PC-3 (cell line): ENCODE measurements at regions not wholly inside any gene's neighbourhood (a gene's known extent, or its start where the extent isn't known, plus 50 kb on each side); places are given as distances from the start of the nearest gene placed in this dataset.
"Not testable (repeated sequence)": the region's sequence is repeated elsewhere in the genome, so short reads cannot be mapped to it uniquely, and the experiment has no call there.

ENCODE experiments used
- ATAC-seq: fragments of 200-7000 bp; cut with Tn5 transposase; 2 replicates; pipeline ENCODE4 v1.9.1; 2020; ENCODE audit warnings: mild to moderate bottlenecking, moderate library complexity
- BruUV-seq: library from RNA; stranded (reverse); fragments of 400-500 nt; replicated peaks from 2 replicates; lab custom pipeline; 2021; lab: Mats Ljungman, UMichigan
- CTCF ChIA-PET: fragments of 300-600 bp; sonication (Branson Sonifier 250); formaldehyde crosslinking; loops from one replicate; lab custom pipeline; 2022; ENCODE audit warnings: antibody characterized with exemption; lab: Charles Lee
- POLR2A ChIA-PET: fragments of 300-600 bp; sonication (Branson Sonifier 250); formaldehyde crosslinking; loops from one replicate; lab custom pipeline; 2022; ENCODE audit warnings: antibody characterized with exemption; ENCODE audit not compliant: unreplicated experiment; lab: Charles Lee
- DNase-seq: peaks from one replicate; pipeline ENCODE4 v3.0.0-alpha.2; 2015
- H2AFZ ChIP-seq: fragments of 300-600 bp; sonication (generic); 2 replicates; pipeline ENCODE4 v1.6.0; 2016; ENCODE audit warnings: antibody characterized with exemption, low read length
- H3F3A ChIP-seq: fragments of 300-600 bp; sonication (generic); one replicate; pipeline ENCODE4 v1.6.0; 2017; ENCODE audit warnings: antibody characterized with exemption, low read length, control low read depth, mild to moderate bottlenecking; ENCODE audit not compliant: unreplicated experiment
- H3K27ac ChIP-seq: fragments of 300-600 bp; sonication (generic); 2 replicates; pipeline ENCODE4 v1.5.1; 2016; ENCODE audit warnings: mild to moderate bottlenecking, low read length
- H3K27me3 ChIP-seq: fragments of 300-600 bp; sonication (generic); 2 replicates; pipeline ENCODE4 v1.6.1; 2016; ENCODE audit warnings: low read length, mixed read lengths
- H3K36me3 ChIP-seq: fragments of 300-600 bp; sonication (generic); 2 replicates; pipeline ENCODE4 v1.6.1; 2016; ENCODE audit warnings: low read depth, mixed run types, low read length, mixed read lengths
- H3K4me1 ChIP-seq: fragments of 300-600 bp; sonication (generic); 2 replicates; pipeline ENCODE4 v1.5.1; 2016; ENCODE audit warnings: low read length; ENCODE audit not compliant: insufficient read depth
- H3K4me2 ChIP-seq: fragments of 300-600 bp; sonication (generic); 2 replicates; pipeline ENCODE4 v1.6.0; 2016; ENCODE audit warnings: low read length
- H3K4me3 ChIP-seq: fragments of 300-600 bp; sonication (generic); 2 replicates; pipeline ENCODE4 v1.5.1; 2016; ENCODE audit warnings: mild to moderate bottlenecking, low read length, mixed read lengths
- H3K79me2 ChIP-seq: fragments of 300-600 bp; sonication (generic); 2 replicates; pipeline ENCODE4 v1.6.1; 2017; ENCODE audit warnings: low read length, mixed read lengths
- H3K9ac ChIP-seq: fragments of 300-600 bp; sonication (generic); 2 replicates; pipeline ENCODE4 v1.6.0; 2016; ENCODE audit warnings: mild to moderate bottlenecking, low read length
- H3K9me2 ChIP-seq: fragments of 300-600 bp; sonication (generic); replicated peaks from 2 replicates; pipeline ENCODE4 v1.6.1; 2016; ENCODE audit warnings: mixed run types, low read length, mixed read lengths
- H3K9me3 ChIP-seq: fragments of 300-600 bp; sonication (generic); 2 replicates; pipeline ENCODE4 v1.6.1; 2016; ENCODE audit warnings: low read length, mixed read lengths
- H4K20me1 ChIP-seq: fragments of 300-600 bp; sonication (generic); 2 replicates; pipeline ENCODE4 v1.6.1; 2016; ENCODE audit warnings: low read length, mixed read lengths
- CTCF ChIP-seq: fragments of 300-600 bp; sonication (generic); conservative IDR thresholded peaks from 2 replicates; pipeline ENCODE4 v1.5.1; 2017; ENCODE audit warnings: antibody characterized with exemption, low read depth, mild to moderate bottlenecking, low read length
- EZH2 ChIP-seq: fragments of 300-600 bp; sonication (generic); IDR thresholded peaks from one replicate; pipeline ENCODE4 v1.6.1; 2017; ENCODE audit warnings: antibody characterized with exemption, mild to moderate bottlenecking, low read length; ENCODE audit not compliant: unreplicated experiment
- EZH2phosphoT487 ChIP-seq: fragments of 300-600 bp; sonication (generic); IDR thresholded peaks from 2 replicates; pipeline ENCODE4 v1.6.1; 2018; ENCODE audit warnings: mild to moderate bottlenecking, antibody characterized with exemption, low read length, borderline replicate concordance
- intact Hi-C: fragments of 100-400 bp; cut with micrococcal nuclease; formaldehyde crosslinking; loops from 2 replicates; pipeline ENCODE4 v1.9.0; 2023

GRCh38 chr2:153291718-153292117 lies 186.8 kb downstream of the RPRM start:
- POLR2A ChIA-PET = no interaction called here
- DNase-seq (no peak), ATAC-seq (no peak)
- H3K4me3 ChIP-seq = no peak overlapping the region
- H3K9ac ChIP-seq = no peak overlapping the region
- no peak overlapping the region for H3K4me2 ChIP-seq
- BruUV-seq = no TSS peak
- H3K27ac ChIP-seq = no peak overlapping the region
- no peaks in the 10 kb centered on the region for H3K9me2 ChIP-seq
- H3K9me3 ChIP-seq = no peaks in the 10 kb centered on the region
- H3K27me3 ChIP-seq = peaks cover 14% of the 10 kb centered on the region
- H3K79me2 ChIP-seq = no peaks in the 10 kb centered on the region
- no peak overlapping the region for H2AFZ ChIP-seq
- H3K4me1 ChIP-seq = no peaks in the 10 kb centered on the region
- no peaks in the 10 kb centered on the region for H3K36me3 ChIP-seq
- no peaks in the 10 kb centered on the region for H4K20me1 ChIP-seq
- H3F3A ChIP-seq = no peaks in the 10 kb centered on the region
- intact Hi-C loops = no loop called here
- TF ChIP-seq CTCF = no peak
- TF ChIP-seq EZH2phosphoT487 = no peak
- TF ChIP-seq EZH2 = no peak
- CTCF ChIA-PET = no interaction called here

- H3K27ac ChIP-seq = no peak overlapping the region
- peaks cover 4% of the 10 kb centered on the region for H3K27me3 ChIP-seq
- DNase-seq = peak; percentile 12
- H3K4me1 ChIP-seq = no peaks in the 10 kb centered on the region
- no peak overlapping the region for H2AFZ ChIP-seq
- H3F3A ChIP-seq = no peaks in the 10 kb centered on the region
- H3K9ac ChIP-seq = no peak overlapping the region
- no peaks in the 10 kb centered on the region for H4K20me1 ChIP-seq
- intact Hi-C loops = no loop called here
- peak; percentile 62 for TF ChIP-seq CTCF
- no peak for TF ChIP-seq EZH2phosphoT487
- H3K9me2 ChIP-seq = no peaks in the 10 kb centered on the region
- H3K79me2 ChIP-seq = no peaks in the 10 kb centered on the region
- no peak overlapping the region for H3K4me3 ChIP-seq
- CTCF ChIA-PET = no interaction called here
- ATAC-seq = no peak
- no TSS peak for BruUV-seq
- POLR2A ChIA-PET = no interaction called here
- H3K4me2 ChIP-seq = no peak overlapping the region
- H3K36me3 ChIP-seq = no peaks in the 10 kb centered on the region
- H3K9me3 ChIP-seq = 0 out of 2 replicates have a peak, but pooled peaks cover under 1% of the 10 kb centered on the region
Observed at GRCh38 chr2:153287109-153287801, 191.3 kb downstream of the RPRM start.

GRCh38 chr2:153268941-153269461 lies 209.6 kb downstream of the RPRM start:
- no peak overlapping the region for H2AFZ ChIP-seq
- ATAC-seq = no peak
- POLR2A ChIA-PET = no interaction called here
- no peaks in the 10 kb centered on the region for H3F3A ChIP-seq
- TF ChIP-seq EZH2phosphoT487 (no peak), EZH2 (no peak), CTCF (no peak)
- no peaks in the 10 kb centered on the region for H3K9me2 ChIP-seq
- H3K4me3 ChIP-seq = no peak overlapping the region
- no peaks in the 10 kb centered on the region for H3K36me3 ChIP-seq
- intact Hi-C loops = no loop called here
- H4K20me1 ChIP-seq = no peaks in the 10 kb centered on the region
- no peak overlapping the region for H3K9ac ChIP-seq
- H3K4me1 ChIP-seq = no peaks in the 10 kb centered on the region
- BruUV-seq = no TSS peak
- H3K9me3 ChIP-seq = no peaks in the 10 kb centered on the region
- CTCF ChIA-PET = no interaction called here
- no peaks in the 10 kb centered on the region for H3K27me3 ChIP-seq
- H3K79me2 ChIP-seq = no peaks in the 10 kb centered on the region
- H3K4me2 ChIP-seq = no peak overlapping the region
- no peak for DNase-seq
- H3K27ac ChIP-seq = no peak overlapping the region

- H3K9me3 ChIP-seq, DNase-seq, H3K4me2 ChIP-seq, H3K9ac ChIP-seq, POLR2A ChIA-PET, H3F3A ChIP-seq, CTCF ChIA-PET, ATAC-seq, H3K27ac ChIP-seq, H3K4me1 ChIP-seq, H3K27me3 ChIP-seq, H3K79me2 ChIP-seq, H2AFZ ChIP-seq, H3K36me3 ChIP-seq, H4K20me1 ChIP-seq, H3K9me2 ChIP-seq, BruUV-seq, intact Hi-C loops, H3K4me3 ChIP-seq: not testable (repeated sequence)
Observed at GRCh38 chr2:153256876-153257275, 221.7 kb downstream of the RPRM start.
